CD4-positive, alpha-beta T cell treated with Interferon alpha-2 for 1 hour (primary cell): ENCODE measurements at regions not wholly inside any gene's neighbourhood (a gene's known extent, or its start where the extent isn't known, plus 50 kb on each side); places are given as distances from the start of the nearest gene placed in this dataset.
"Not testable (repeated sequence)": the region's sequence is repeated elsewhere in the genome, so short reads cannot be mapped to it uniquely, and the experiment has no call there.

Source experiments
- DNase-seq, 2 donors: peaks; one replicate each; pipeline ENCODE4 v3.0.0-alpha.2; 2020 to 2022

DNA sequence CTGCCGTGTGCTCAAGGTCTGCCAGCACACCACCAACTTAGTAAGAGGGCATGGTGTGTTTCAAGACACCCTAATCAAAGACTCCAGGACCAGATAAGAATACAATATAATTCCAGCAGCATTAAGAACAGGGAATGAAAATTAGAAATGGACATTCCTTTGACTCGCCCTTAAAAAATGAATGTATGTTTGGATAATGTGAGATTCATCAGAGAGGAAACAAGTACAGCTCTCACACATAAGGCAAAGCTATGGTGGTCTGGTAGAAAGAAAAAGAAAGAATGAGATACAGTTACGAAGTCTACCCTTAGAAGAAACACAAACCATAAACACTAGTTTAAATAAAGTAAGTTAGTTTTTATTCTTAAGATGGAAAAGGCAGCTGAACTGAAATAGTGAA is 174.8 kb upstream of the ANK3 start:
- DNase-seq = no peak

DNA sequence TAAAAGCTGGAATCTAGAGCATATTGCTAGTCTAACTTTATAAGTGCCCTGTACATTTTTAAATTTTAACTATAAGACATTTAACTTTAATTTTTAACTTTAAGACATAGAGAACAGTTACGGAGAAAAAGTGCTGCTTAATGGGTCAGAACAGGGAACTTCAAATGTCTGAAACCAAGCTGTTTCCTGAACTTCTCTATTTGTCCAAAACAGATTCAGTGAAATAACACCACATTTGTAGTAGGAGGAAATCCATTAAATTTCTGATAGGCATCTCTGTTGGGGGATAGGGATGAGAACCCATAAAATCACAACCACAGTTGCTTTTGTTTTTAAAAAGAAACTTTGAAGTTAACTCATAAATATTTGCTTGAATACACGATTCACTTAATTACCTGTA is 170.8 kb upstream of the ANK3 start:
- DNase-seq = no peak

GRCh38 chr10:60555700-60556099 is 166.0 kb upstream of the ANK3 start:
- DNase-seq = no peak

DNA sequence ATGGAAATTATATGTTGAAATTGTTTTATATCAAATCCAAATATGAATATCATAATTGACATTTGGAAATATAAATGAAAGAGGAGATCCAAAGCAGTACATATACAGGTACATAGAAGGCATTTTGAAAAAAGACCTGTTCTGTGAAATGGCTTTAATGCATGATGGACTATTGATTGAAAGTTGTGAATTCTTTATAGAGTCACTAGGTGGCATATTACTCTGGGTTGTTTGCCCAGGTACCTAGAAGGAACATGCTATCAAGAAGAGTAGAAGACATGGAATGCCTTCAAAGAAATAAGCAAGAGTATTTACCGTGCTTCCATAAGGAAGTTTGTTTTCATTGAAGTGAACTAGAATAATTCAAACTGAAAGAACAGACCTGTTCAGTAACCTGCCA is 160.0 kb upstream of the ANK3 start:
- DNase-seq = peak in 1 of 2 donors; percentile 27

DNA sequence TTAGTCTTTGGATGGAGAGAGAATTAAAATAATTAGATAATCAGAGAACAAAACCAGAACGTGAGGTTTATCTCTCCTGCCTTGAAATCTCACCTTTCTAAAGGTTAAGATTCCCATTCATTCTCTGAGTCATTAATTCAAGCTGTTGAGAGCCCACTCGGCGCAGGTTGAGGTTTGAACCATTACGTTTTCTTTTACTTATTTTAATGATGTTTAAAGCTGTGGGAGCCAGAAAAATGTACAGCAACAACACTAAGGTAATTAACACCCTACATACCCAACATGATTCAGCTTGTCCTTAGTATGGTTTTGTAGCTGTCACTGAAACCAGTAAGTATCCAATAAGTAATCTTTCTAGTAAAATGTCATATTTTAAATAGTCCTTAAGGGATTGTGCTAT is 153.0 kb upstream of the ANK3 start:
- no peak for DNase-seq

DNA sequence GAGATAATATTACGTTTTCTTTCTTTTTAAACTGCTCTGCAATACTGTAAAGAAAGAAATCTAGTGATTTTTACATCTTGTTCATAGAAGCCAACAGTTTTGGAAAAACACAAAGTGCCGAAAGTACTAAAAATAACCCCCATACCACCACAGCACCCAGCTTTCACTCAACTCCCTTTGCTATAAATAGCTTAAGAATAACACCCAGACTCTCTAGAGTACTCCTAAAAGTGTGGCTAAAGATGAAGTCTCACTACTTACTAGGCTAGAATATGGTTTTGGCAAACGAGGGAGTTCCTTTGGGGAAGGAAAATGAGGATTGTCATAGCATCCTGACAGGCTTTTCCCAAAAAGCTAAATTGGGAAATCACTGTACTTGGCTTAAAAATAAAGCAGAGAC is 151.8 kb upstream of the ANK3 start:
- DNase-seq = no peak

GRCh38 chr10:60537697-60538096 is 148.0 kb upstream of the ANK3 start:
- no peak for DNase-seq

GRCh38 chr10:60536529-60537114 is 146.9 kb upstream of the ANK3 start:
- DNase-seq = no peak

GRCh38 chr10:60535427-60535826 is 145.8 kb upstream of the ANK3 start:
- no peak for DNase-seq

- DNase-seq = no peak
Measured at GRCh38 chr10:60534761-60535389, 145.2 kb upstream of the ANK3 start.

- no peak for DNase-seq
Measured at GRCh38 chr10:60532696-60533468, 143.2 kb upstream of the ANK3 start.

DNA sequence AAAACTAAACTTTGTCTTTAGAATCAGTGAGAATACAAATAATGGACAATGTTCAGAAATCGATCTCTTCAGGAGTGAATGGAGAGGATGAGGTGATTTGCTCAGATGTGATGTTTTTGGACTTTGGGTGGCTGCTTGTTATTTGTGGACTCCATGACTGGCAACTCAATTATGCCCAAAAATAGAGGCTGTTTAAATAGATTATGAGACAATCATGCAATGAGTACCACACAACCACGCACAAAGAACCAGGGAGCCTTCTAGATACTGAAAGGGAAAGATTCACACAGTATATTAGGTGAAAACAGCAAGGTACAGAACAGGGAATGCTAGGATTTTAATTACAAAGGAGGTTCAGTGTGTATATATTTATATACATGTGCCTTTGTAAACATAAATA is 141.3 kb upstream of the ANK3 start:
- no peak for DNase-seq

- no peak for DNase-seq
Measured at GRCh38 chr10:60527676-60528075, 138.0 kb upstream of the ANK3 start.

- no peak for DNase-seq
Measured at GRCh38 chr10:60525716-60526585, 136.3 kb upstream of the ANK3 start.

- no peak for DNase-seq
Measured at GRCh38 chr10:60524541-60524940, 134.9 kb upstream of the ANK3 start.

DNA sequence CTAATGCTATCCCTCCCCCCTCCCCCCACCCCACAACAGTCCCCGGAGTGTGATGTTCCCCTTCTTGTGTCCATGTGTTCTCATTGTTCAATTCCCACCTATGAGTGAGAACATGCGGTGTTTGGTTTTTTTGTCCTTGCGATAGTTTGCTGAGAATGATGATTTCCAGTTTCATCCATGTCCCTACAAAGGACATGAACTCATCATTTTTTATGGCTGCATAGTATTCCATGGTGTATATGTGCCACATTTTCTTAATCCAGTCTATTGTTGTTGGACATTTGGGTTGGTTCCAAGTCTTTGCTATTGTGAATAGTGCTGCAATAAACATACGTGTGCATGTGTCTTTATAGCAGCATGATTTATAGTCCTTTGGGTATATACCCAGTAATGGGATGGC is 133.7 kb upstream of the ANK3 start:
- DNase-seq = not testable (repeated sequence)

- DNase-seq = no peak
Measured at GRCh38 chr10:60522617-60523016, 132.9 kb upstream of the ANK3 start.

- DNase-seq = no peak
Measured at GRCh38 chr10:60521974-60522405, 132.3 kb upstream of the ANK3 start.

GRCh38 chr10:60518745-60519144 is 129.1 kb upstream of the ANK3 start:
- no peak for DNase-seq

DNA sequence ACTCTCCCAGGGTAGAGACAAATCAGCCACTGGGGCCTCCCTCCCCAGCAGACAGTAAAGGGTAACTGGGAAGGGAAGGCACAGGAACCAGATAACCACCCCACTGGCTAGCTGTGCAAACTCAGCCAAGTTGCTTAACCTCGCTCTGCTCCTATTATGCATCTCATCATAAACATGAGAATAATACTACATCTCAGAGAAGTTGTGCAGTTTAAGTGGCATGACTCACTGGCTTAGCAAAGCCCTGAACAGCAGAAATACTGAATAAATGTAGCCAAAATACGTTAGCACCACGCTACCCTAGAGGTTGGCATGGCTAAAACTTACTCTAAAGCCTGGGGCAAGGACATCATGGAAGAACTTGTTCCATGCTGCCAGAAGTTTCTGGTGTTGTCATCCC is 128.1 kb upstream of the ANK3 start:
- no peak for DNase-seq

DNA sequence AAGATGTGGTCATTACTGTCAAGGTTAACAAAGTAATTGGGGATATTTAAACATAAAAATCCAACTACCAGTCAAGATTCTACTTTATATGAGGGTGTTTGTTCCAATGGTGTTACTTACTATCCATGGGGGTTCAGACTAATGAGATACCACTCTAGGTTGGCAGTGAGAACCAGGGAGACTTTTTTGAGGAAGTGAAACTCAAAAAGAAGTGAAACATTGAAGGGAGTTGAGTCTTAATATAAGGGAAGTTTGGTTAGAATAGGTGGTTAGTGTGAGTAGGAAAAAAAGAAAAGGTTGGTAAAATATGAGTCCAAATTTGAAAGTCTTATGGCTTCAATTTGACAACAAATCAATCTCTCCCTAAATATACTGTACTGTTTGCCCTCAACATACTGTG is 123.6 kb upstream of the ANK3 start:
- DNase-seq = no peak

DNA sequence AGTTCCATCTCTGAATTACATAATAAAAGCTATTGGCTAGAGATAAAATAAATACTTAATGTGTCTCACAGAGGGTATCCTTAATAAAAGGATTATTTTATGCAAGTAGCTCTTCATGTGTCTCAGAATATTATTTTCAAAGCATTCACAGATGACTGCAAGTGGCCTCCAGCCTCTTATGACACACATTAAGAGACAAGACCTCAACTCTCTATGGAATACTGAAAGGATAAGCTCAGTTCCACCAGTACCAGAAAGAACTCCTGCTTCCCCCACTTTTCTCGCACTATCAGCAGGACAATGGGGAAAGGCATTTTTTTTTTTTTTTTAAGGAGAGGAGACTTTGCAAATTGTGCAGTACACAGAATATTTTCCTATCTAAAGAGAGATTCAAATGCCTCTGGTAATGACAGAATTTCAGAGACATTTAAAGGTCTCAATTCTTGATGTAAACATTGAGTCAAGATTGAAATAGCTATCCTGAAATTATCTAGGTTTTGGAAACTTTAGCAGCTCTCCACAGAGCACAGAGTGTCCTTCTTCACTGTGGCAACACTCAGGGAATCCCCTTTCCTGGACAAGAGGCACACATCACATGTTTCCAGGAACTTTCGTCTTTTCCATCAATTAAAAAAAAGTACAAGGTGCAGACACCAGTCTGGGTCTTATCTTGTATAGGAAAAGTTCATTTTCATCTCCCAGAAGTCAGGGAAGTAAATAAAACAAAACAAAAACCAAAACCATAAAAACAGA is 122.0 kb upstream of the ANK3 start:
- DNase-seq = no peak

- DNase-seq = no peak
Measured at GRCh38 chr10:60508831-60509230, 119.2 kb upstream of the ANK3 start.
